Smooth muscle cell (in vitro differentiated cells): ENCODE measurements at regions not wholly inside any gene's neighbourhood (a gene's known extent, or its start where the extent isn't known, plus 50 kb on each side); places are given as distances from the start of the nearest gene placed in this dataset.
"Not testable (repeated sequence)": the region's sequence is repeated elsewhere in the genome, so short reads cannot be mapped to it uniquely, and the experiment has no call there.

Experiments used
- DNase-seq: peaks from one replicate; lab custom pipeline; 2025; ENCODE audit not compliant: unreplicated experiment; lab: John Stamatoyannopoulos, UW
- H2AFZ ChIP-seq: fragments of 200-600 bp; sonication (generic); 2 replicates; pipeline ENCODE4 v1.6.0; 2016; ENCODE audit warnings: antibody characterized with exemption, low read depth, mild to moderate bottlenecking
- H3F3A ChIP-seq: fragments of 200-600 bp; sonication (generic); 2 replicates; pipeline ENCODE4 v1.6.0; 2017; ENCODE audit warnings: antibody characterized with exemption, low read depth
- H3K27ac ChIP-seq: fragments of 200-600 bp; sonication (generic); 2 replicates; pipeline ENCODE4 v1.5.1; 2016; ENCODE audit warnings: low read depth, mild to moderate bottlenecking
- H3K27me3 ChIP-seq: fragments of 200-600 bp; sonication (generic); 2 replicates; pipeline ENCODE4 v1.6.1; 2016; ENCODE audit warnings: low read depth, mild to moderate bottlenecking
- H3K36me3 ChIP-seq: fragments of 200-600 bp; sonication (generic); 2 replicates; pipeline ENCODE4 v1.5.1; 2016; ENCODE audit warnings: low read depth
- H3K4me1 ChIP-seq: fragments of 200-600 bp; sonication (generic); 2 replicates; pipeline ENCODE4 v1.5.1; 2016; ENCODE audit warnings: low read depth
- H3K4me2 ChIP-seq: fragments of 200-600 bp; sonication (generic); 2 replicates; pipeline ENCODE4 v1.6.0; 2016; ENCODE audit warnings: mild to moderate bottlenecking
- H3K4me3 ChIP-seq: fragments of 200-600 bp; sonication (generic); 2 replicates; pipeline ENCODE4 v1.5.1; 2016; ENCODE audit warnings: mild to moderate bottlenecking
- H3K79me2 ChIP-seq: fragments of 200-600 bp; sonication (generic); 2 replicates; pipeline ENCODE4 v1.6.0; 2016; ENCODE audit warnings: low read depth, mild to moderate bottlenecking
- H3K9ac ChIP-seq: fragments of 200-600 bp; sonication (generic); 2 replicates; pipeline ENCODE4 v1.6.0; 2016; ENCODE audit warnings: low read depth
- H3K9me3 ChIP-seq: fragments of 200-600 bp; sonication (generic); replicated peaks from 2 replicates; pipeline ENCODE4 v1.5.1; 2016; ENCODE audit warnings: low read depth
- H4K20me1 ChIP-seq: fragments of 200-600 bp; sonication (generic); 2 replicates; pipeline ENCODE4 v1.6.0; 2016; ENCODE audit warnings: low read depth
- CTCF ChIP-seq: fragments of 200-600 bp; sonication (generic); IDR thresholded peaks from 2 replicates; pipeline ENCODE4 v1.5.1; 2017; ENCODE audit warnings: borderline replicate concordance, mild to moderate bottlenecking, antibody characterized with exemption; ENCODE audit not compliant: insufficient read depth, poor library complexity, severe bottlenecking
- WGBS: methylation state at CpG from one replicate; pipeline ENCODE4 v1.1.7; 2016; ENCODE audit warnings: low lambda C conversion rate; 5-methylcytosine and 5-hydroxymethylcytosine counted together

- H3F3A ChIP-seq: no peaks in the 10 kb centered on the region
- no peak overlapping the region for H3K27ac ChIP-seq
- H3K79me2 ChIP-seq: no peaks in the 10 kb centered on the region
- no peak overlapping the region for H3K4me3 ChIP-seq
- WGBS: 76% methylated on average over 3 of the region's 3 CpGs
- H3K4me2 ChIP-seq: no peak overlapping the region
- H3K36me3 ChIP-seq: no peaks in the 10 kb centered on the region
- no peak overlapping the region for H2AFZ ChIP-seq
- H3K9me3 ChIP-seq: peaks cover 4% of the 10 kb centered on the region
- no peak for TF ChIP-seq CTCF
- no peaks in the 10 kb centered on the region for H3K27me3 ChIP-seq
- DNase-seq: no peak
- no peak overlapping the region for H3K9ac ChIP-seq
- no peaks in the 10 kb centered on the region for H4K20me1 ChIP-seq
- H3K4me1 ChIP-seq: no peaks in the 10 kb centered on the region
Observed at GRCh38 chr6:74504941-74505340, 700.9 kb downstream of the COL12A1 start.

- 63% methylated on average over 1 of the region's 1 CpG for WGBS
- H3F3A ChIP-seq: no peaks in the 10 kb centered on the region
- no peak overlapping the region for H2AFZ ChIP-seq
- H3K79me2 ChIP-seq: no peaks in the 10 kb centered on the region
- H3K27ac ChIP-seq: no peak overlapping the region
- H3K9ac ChIP-seq: no peak overlapping the region
- no peak overlapping the region for H3K4me2 ChIP-seq
- no peaks in the 10 kb centered on the region for H3K27me3 ChIP-seq
- H3K4me1 ChIP-seq: no peaks in the 10 kb centered on the region
- no peaks in the 10 kb centered on the region for H3K36me3 ChIP-seq
- no peaks in the 10 kb centered on the region for H3K9me3 ChIP-seq
- H4K20me1 ChIP-seq: no peaks in the 10 kb centered on the region
- TF ChIP-seq CTCF: no peak
- no peak overlapping the region for H3K4me3 ChIP-seq
- no peak for DNase-seq
Observed at GRCh38 chr6:74492587-74492986, 713.3 kb downstream of the COL12A1 start.

DNA sequence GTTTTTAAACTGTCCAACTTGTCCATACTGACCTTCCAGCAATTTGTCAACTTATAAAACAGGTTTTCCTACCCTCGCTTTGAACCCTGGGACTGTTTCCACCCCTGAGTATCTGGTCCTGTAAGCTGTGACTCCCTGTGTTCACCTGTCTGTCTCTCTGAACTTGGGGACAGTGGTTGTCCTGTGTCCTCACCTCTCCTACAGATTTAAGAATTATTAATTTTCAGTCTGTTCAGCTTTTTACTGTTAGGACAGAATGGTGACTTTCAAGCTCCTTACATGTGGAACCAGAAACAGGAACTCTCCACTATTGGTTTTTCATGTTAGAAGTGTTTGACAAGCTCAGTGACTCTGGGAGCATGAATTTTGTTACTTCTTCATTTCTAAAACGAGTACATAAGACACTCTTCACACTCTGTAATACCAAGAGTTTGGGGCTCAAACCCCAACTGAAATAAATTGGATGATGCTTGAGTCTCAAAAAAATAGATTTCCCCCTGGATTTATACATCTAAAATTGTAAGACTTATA is 713.9 kb downstream of the COL12A1 start:
- 45% methylated on average over 2 of the region's 2 CpGs for WGBS

GRCh38 chr6:74488726-74489125 is 717.1 kb downstream of the COL12A1 start:
- H2AFZ ChIP-seq, H3K36me3 ChIP-seq, H3K9ac ChIP-seq, H3K27ac ChIP-seq, H3K4me1 ChIP-seq, H3K27me3 ChIP-seq, H4K20me1 ChIP-seq, H3K9me3 ChIP-seq, DNase-seq, H3K79me2 ChIP-seq, H3F3A ChIP-seq, H3K4me2 ChIP-seq, H3K4me3 ChIP-seq: not testable (repeated sequence)
- 97% methylated on average over 13 of the region's 13 CpGs for WGBS

More for the DNA sequence above, 713.9 kb downstream of the COL12A1 start:
- Histone ChIP-seq H3K79me2 (no peaks in the 10 kb centered on the region), H3F3A (no peaks in the 10 kb centered on the region), H4K20me1 (no peaks in the 10 kb centered on the region), H3K4me2 (no peak overlapping the region), H3K36me3 (no peaks in the 10 kb centered on the region), H3K4me1 (no peaks in the 10 kb centered on the region), H3K4me3 (no peak overlapping the region), H3K9me3 (no peaks in the 10 kb centered on the region), H2AFZ (no peak overlapping the region), H3K9ac (no peak overlapping the region), H3K27ac (no peak overlapping the region), H3K27me3 (no peaks in the 10 kb centered on the region)
- DNase-seq: no peak
- no peak for TF ChIP-seq CTCF
